Thyroid gland (tissue), 4 donors: ENCODE measurements at regions not wholly inside any gene's neighbourhood (a gene's known extent, or its start where the extent isn't known, plus 50 kb on each side); places are given as distances from the start of the nearest gene placed in this dataset.

Experiments used
- DNase-seq, 2 donors: peaks; one replicate each; pipeline ENCODE4 v3.0.0-alpha.2; 2019
- H3K27ac ChIP-seq, 3 donors: fragments of 200-600 bp; sonication (generic); 1 replicate in 2 of 3; 2 replicates in 1 of 3; pipeline ENCODE4 v1.5.1; 2016 to 2019; ENCODE audit warnings: mild to moderate bottlenecking in 1 of 3, moderate library complexity in 1 of 3
- H3K27me3 ChIP-seq: fragments of 200-600 bp; sonication (generic); one replicate; pipeline ENCODE4 v1.5.1; 2019
- H3K36me3 ChIP-seq, 2 donors: fragments of 200-600 bp; sonication (generic); one replicate each; pipeline ENCODE4 v1.5.1; 2016 to 2019
- H3K4me1 ChIP-seq, 2 donors: fragments of 200-600 bp; sonication (generic); one replicate each; pipeline ENCODE4 v1.5.1; 2017 to 2019
- H3K4me3 ChIP-seq, 3 donors: fragments of 200-600 bp; sonication (generic); replicated peaks in 1 of 3; 1 replicate in 2 of 3; 2 replicates in 1 of 3; pipeline ENCODE4 v1.5.1; 2016; ENCODE audit warnings: mild to moderate bottlenecking in 1 of 3
- H3K9me3 ChIP-seq: fragments of 200-600 bp; sonication (generic); one replicate; pipeline ENCODE4 v1.5.1; 2017
- POLR2A ChIP-seq, 2 donors: fragments of 450-650 bp; IDR thresholded peaks; one replicate each; pipeline ENCODE4 v1.6.1; 2017; ENCODE audit warnings: antibody characterized with exemption in 2 of 2, mild to moderate bottlenecking in 2 of 2, moderate library complexity in 1 of 2
- WGBS, 2 donors: methylation state at CpG; one replicate each; pipeline ENCODE4 v1.1.5; 2017; 5-methylcytosine and 5-hydroxymethylcytosine counted together
- intact Hi-C: fragments of 100-400 bp; cut with DNase I; formaldehyde crosslinking; loops from one replicate; pipeline ENCODE4 v1.15.1; 2023
- TF ChIP-seq, protein P1 (sequence below), 6 experiments: fragments of 200-600 bp in 3 of 6; fragments of 450-650 bp in 3 of 6; sonication (generic) in 3 of 6; IDR thresholded peaks; one replicate each; pipeline ENCODE4 v1.5.1; 2016 to 2019; ENCODE audit warnings: antibody characterized with exemption in 6 of 6, mild to moderate bottlenecking in 2 of 6, inconsistent platforms in 1 of 6, moderate library complexity in 1 of 6

DNA sequence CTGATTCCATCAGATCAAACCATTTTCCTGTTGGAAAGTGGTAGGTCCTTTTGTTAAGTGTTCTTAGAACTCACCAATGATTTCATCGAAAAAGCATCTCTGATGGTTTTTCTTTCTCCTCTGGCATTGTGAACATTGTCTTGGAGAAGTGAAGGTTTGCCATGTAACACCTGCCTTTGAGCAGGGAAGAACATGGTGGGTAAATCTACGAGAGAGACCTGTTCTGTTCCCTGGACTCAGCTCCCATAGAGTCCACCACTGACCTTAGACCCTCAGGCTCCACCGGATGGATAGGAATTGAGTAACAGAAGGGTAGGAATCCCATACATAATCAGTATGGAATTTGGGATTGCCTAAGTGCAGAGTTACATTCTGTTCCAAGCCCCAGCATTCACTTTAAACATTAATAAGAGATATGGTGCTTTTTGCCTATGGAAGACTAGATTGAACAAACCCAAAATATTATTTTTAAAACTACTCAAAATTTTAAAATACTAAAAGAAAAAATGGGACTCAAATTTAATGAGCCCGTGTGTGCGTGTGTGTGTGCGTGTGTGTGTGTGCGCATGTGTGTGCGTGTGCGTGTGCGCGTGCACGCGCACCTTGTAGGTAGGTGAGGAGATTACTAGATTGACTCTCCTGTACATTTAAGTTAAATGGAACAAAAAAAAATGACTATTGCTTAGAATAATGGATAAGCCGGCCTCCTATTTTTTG is 92.0 kb downstream of the C9orf152 start:
- H3K4me3 ChIP-seq, result no peak overlapping the region
- no peak overlapping the region for H3K27ac ChIP-seq
- DNase-seq, result no peak
- H3K4me1 ChIP-seq, result peaks cover 3 to 33% of the 10 kb centered on the region in 2 donors
- H3K36me3 ChIP-seq, result no peaks in the 10 kb centered on the region
- no peaks in the 10 kb centered on the region for H3K27me3 ChIP-seq
- H3K9me3 ChIP-seq, result no peaks in the 10 kb centered on the region
- intact Hi-C loops, result no loop called here
- 88% methylated on average over 14 of the region's 14 CpGs for WGBS, 2 donors
- TF ChIP-seq, protein P1, sequence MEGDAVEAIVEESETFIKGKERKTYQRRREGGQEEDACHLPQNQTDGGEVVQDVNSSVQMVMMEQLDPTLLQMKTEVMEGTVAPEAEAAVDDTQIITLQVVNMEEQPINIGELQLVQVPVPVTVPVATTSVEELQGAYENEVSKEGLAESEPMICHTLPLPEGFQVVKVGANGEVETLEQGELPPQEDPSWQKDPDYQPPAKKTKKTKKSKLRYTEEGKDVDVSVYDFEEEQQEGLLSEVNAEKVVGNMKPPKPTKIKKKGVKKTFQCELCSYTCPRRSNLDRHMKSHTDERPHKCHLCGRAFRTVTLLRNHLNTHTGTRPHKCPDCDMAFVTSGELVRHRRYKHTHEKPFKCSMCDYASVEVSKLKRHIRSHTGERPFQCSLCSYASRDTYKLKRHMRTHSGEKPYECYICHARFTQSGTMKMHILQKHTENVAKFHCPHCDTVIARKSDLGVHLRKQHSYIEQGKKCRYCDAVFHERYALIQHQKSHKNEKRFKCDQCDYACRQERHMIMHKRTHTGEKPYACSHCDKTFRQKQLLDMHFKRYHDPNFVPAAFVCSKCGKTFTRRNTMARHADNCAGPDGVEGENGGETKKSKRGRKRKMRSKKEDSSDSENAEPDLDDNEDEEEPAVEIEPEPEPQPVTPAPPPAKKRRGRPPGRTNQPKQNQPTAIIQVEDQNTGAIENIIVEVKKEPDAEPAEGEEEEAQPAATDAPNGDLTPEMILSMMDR (IDR thresholded peaks at IDR 0.05), result no peak
- no peak for TF ChIP-seq POLR2A (IDR thresholded peaks at IDR 0.05)

DNA sequence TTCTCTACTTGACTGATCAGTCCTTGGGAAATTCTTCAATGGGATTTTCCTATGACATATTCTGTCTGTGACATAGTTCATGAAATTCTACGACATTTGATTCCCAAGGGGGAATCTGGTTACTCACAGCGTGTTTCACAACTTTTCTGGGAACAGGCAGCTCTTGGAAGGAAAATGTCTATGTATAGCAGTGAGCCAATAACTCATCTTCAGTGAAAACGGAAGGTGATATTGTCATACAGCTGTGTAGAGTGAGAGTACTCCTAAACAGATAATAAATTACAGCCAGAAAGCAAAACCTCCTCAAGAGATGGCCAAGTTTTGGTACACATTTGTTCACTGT is 91.4 kb downstream of the C9orf152 start:
- H3K36me3 ChIP-seq, result no peaks in the 10 kb centered on the region
- 58% methylated on average over 3 of the region's 3 CpGs for WGBS, 2 donors
- no peak for TF ChIP-seq POLR2A (IDR thresholded peaks at IDR 0.05)
- TF ChIP-seq, protein P1 (IDR thresholded peaks at IDR 0.05), result no peak
- peaks cover 3 to 29% of the 10 kb centered on the region in 2 donors for H3K4me1 ChIP-seq
- no peak overlapping the region for H3K4me3 ChIP-seq
- H3K27me3 ChIP-seq, result no peaks in the 10 kb centered on the region
- no peak overlapping the region for H3K27ac ChIP-seq
- intact Hi-C loops, result no loop called here
- no peak for DNase-seq
- H3K9me3 ChIP-seq, result no peaks in the 10 kb centered on the region

DNA sequence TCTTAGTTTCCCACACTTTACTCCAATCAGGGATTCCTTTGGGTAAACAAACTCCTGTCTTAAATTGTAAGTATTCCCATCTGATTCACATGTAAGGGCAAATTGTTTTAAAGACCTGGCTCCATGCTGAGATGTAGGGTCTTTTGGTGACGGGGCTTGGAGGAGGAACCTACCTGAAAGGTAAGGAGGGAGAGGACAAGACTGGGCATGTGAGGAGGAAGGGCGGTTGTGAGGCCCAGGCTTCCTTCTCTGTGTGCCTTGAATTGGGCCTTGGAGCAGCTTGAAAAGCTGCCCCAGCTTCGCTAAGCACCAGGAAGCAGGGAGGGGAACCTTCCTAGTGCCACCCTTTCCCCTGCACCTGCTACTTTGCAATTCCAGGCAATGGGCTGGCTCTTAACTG is 86.8 kb downstream of the C9orf152 start:
- Histone ChIP-seq H3K9me3 (no peaks in the 10 kb centered on the region), H3K27ac (no peak overlapping the region), H3K27me3 (no peaks in the 10 kb centered on the region), H3K4me1 (peaks cover 33 to 46% of the 10 kb centered on the region in 2 donors), H3K4me3 (no peak overlapping the region), H3K36me3 (no peaks in the 10 kb centered on the region)
- WGBS, 2 donors, result 89 to 93% methylated on average over 3 of the region's 3 CpGs
- intact Hi-C loops, result loop anchor here (10.0 kb wide), 1 partner anchor 56 kb away; no protein-coding TSS in a partner anchor
- no peak for DNase-seq
- TF ChIP-seq, protein P1 (IDR thresholded peaks at IDR 0.05), result no peak
- TF ChIP-seq POLR2A (IDR thresholded peaks at IDR 0.05), result no peak

DNA sequence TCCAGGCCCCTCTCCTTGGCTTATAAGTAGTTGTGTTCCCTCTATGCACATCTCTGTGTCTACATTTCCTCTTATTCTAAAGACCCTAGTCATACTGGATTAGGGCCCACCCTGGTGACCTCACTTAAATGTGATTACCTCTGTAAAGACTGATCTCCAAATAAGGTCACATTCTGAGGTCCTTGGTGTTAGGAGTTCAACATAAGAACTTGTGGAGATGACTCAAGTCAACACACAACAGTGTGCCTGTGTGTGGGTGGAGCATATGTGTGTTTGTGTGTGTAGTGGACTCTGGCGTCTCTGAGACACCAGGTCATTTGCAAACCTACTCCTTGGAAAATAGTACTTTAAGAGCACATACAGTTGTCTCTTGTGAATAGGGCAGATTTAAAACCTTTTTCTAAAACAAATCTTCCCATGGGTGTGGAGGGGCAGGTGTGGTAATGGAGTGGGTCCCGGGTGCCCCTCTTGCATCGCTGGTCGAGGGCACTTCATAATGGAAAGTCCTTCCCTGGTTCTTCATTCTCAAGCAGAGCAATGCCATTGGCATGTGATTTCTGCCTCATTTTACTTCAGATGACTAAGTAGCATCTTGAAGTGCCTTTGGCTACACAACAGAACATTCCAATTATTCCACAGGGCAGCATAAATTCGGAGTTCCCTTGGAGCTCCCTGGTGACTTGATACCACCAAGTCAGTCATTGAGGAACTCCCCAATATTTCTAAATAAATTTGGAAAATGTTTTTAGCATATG is 84.4 kb downstream of the C9orf152 start:
- WGBS, 2 donors, result 27 to 46% methylated on average over 5 of the region's 5 CpGs
- H3K9me3 ChIP-seq, result no peaks in the 10 kb centered on the region
- no peaks in the 10 kb centered on the region for H3K36me3 ChIP-seq
- H3K4me1 ChIP-seq, result peaks cover 56 to 59% of the 10 kb centered on the region in 2 donors
- H3K27ac ChIP-seq, result peak overlapping the region; percentile 91 to 95 (median 94)
- intact Hi-C loops, result loop anchor here (10.0 kb wide), 1 partner anchor 59 kb away; no protein-coding TSS in a partner anchor
- DNase-seq, result peak; percentile 54 to 57
- no peak overlapping the region for H3K4me3 ChIP-seq
- H3K27me3 ChIP-seq, result no peaks in the 10 kb centered on the region
- TF ChIP-seq, protein P1 (IDR thresholded peaks at IDR 0.05), result no peak
- peak in 1 of 2 donors; percentile 52 for TF ChIP-seq POLR2A (IDR thresholded peaks at IDR 0.05)

DNA sequence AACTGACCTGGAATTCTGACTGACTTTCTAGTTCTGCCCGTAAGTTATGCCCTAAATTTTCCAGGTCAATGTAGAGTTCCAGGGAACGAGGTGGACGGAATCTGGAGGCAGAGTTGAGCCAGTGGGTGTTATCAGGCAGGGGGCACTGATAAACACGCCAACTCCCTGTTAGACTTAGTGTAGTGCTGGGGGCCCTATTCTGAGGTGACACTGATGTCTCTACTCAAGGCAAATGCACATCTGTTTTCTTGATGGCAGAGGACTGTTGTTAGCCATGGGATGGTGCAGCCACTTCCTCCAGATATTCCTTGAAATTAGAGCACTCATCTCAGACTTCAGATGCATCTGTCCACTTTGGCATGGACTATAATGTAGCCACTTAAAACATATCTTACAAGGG is 83.5 kb downstream of the C9orf152 start:
- no peaks in the 10 kb centered on the region for H3K27me3 ChIP-seq
- peak overlapping the region; percentile 91 to 95 (median 94) for H3K27ac ChIP-seq
- WGBS, 2 donors, result 81 to 90% methylated on average over 4 of the region's 4 CpGs
- peaks cover 65 to 68% of the 10 kb centered on the region in 2 donors for H3K4me1 ChIP-seq
- intact Hi-C loops, result loop anchor here (10.0 kb wide), 1 partner anchor 60 kb away; no protein-coding TSS in a partner anchor
- H3K4me3 ChIP-seq, result no peak overlapping the region
- no peaks in the 10 kb centered on the region for H3K36me3 ChIP-seq
- TF ChIP-seq, protein P1 (IDR thresholded peaks at IDR 0.05), result no peak
- no peak for TF ChIP-seq POLR2A (IDR thresholded peaks at IDR 0.05)
- no peak for DNase-seq
- no peaks in the 10 kb centered on the region for H3K9me3 ChIP-seq
